ENCODE measurements at regions not wholly inside any gene's neighbourhood (a gene's known extent, or its start where the extent isn't known, plus 50 kb on each side); places are given as distances from the start of the nearest gene placed in this dataset.

DNA sequence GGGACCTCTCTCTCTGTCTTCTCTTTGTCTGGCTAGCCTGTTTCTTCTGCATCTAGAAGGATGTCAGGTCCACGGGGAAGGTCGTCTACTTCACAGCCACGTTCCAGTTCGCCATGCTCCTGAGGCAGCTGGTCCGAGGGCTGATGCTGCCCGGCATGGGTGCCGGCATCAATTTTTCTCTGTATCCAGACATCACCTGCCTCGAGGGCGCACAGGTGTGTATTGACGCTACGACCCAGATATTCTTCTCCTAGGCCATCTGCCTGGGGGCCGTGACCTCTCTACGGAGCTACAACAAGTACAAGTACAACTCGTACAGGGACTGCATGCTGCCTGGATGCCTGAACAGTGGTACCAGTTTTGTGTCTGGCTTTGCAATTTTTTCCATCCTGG lies 841.6 kb upstream of the TMPRSS15 start:
- Histone ChIP-seq H3K4me1 (ENCODE audit: control insufficient read depth in 5 of 5, insufficient read depth in 5 of 5, low read length in 5 of 5) (no peaks in the 10 kb centered on the region), H3K27me3 (ENCODE audit: control insufficient read depth in 3 of 3, insufficient read depth in 3 of 3, low read length in 2 of 3) (no peaks in the 10 kb centered on the region), H3K9me3 (ENCODE audit: control insufficient read depth in 4 of 4, insufficient read depth in 3 of 4, low read length in 3 of 4) (peaks cover 0 to 13% (median 0%) of the 10 kb centered on the region in 4 donors), H3K9ac (ENCODE audit: insufficient read depth in 1 of 2, low read length in 2 of 2) (no peak overlapping the region), H3K36me3 (ENCODE audit: control insufficient read depth in 4 of 4, insufficient read depth in 4 of 4, low read length in 4 of 4) (no peaks in the 10 kb centered on the region), H3K4me3 (no peak overlapping the region), H3K27ac (ENCODE audit: low read depth in 1 of 2, low read length in 1 of 2) (no peak overlapping the region)
- WGBS, 2 donors, result 95 to 96% methylated on average over 14 of the region's 14 CpGs
- no peak for TF ChIP-seq CTCF (IDR thresholded peaks at IDR 0.05; ENCODE audit: control extremely low read depth, extremely low read depth)
- no peak for DNase-seq
- no peak for ATAC-seq (ENCODE audit: insufficient read depth, low FRiP score)

DNA sequence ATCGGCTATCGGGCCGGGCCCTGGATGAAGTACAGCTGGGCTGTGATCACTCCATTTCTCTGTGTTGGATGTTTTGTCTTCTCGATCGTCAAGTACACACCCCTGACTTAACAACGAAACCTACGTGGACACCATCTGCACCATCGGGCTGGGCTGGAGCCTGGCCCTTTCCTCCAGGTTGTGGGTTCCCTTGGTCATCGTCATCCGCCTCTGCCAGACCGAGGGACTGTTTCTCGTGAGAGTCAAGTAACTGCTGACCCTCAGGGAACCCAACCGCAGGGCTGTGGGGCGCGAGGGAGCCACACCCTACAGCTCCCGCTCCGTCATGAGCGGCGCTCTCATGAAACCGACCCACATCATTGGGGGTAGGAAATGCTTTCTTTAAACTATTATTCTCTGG lies 842.4 kb upstream of the TMPRSS15 start:
- H3K9ac ChIP-seq (ENCODE audit: insufficient read depth in 1 of 2, low read length in 2 of 2), result no peak overlapping the region
- no peak for TF ChIP-seq CTCF (IDR thresholded peaks at IDR 0.05; ENCODE audit: control extremely low read depth, extremely low read depth)
- peaks cover 0 to 13% (median 0%) of the 10 kb centered on the region in 4 donors for H3K9me3 ChIP-seq (ENCODE audit: control insufficient read depth in 4 of 4, insufficient read depth in 3 of 4, low read length in 3 of 4)
- WGBS, 2 donors, result 94 to 95% methylated on average over 20 of the region's 20 CpGs
- no peaks in the 10 kb centered on the region for H3K4me1 ChIP-seq (ENCODE audit: control insufficient read depth in 5 of 5, insufficient read depth in 5 of 5, low read length in 5 of 5)
- no peaks in the 10 kb centered on the region for H3K36me3 ChIP-seq (ENCODE audit: control insufficient read depth in 4 of 4, insufficient read depth in 4 of 4, low read length in 4 of 4)
- ATAC-seq (ENCODE audit: insufficient read depth, low FRiP score) (no peak), DNase-seq (no peak)
- H3K27me3 ChIP-seq (ENCODE audit: control insufficient read depth in 3 of 3, insufficient read depth in 3 of 3, low read length in 2 of 3), result no peaks in the 10 kb centered on the region
- H3K4me3 ChIP-seq, result no peak overlapping the region
- no peak overlapping the region for H3K27ac ChIP-seq (ENCODE audit: low read depth in 1 of 2, low read length in 1 of 2)

DNA sequence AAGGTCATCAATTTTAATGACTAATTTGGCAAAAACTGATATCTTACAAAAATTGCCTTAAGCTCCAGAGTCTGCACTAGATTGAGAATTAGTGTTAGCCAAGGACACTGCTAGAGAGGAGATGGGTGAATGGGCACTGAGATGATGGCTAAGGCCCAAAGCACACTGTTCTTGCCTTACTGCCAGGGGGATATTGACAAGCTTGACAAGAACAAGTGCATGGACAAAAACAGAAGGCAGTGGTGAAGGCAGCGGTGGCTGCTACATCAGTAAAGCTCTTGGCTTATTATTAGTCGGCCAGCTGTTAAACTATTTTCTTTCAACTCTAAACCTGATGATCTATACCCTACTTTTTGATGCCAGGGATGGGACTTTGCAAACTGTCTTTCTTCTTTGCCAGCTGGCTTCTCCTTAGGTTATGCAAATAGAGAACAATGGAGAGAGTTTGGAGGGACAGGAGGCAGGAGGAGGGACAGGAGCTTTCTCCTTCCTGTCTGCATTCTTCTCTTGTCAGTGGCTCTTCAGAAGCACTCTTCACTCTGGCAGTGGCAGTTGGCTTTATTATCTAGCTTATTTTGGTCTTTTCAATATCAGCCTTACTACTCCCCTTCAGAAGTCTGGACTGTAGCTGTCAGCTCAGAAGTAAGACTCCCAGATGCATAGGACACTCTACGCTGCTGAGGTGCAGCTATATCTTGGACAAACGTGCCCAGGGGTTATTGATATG lies 853.5 kb upstream of the TMPRSS15 start:
- H3K4me1 ChIP-seq (ENCODE audit: control insufficient read depth in 5 of 5, insufficient read depth in 5 of 5, low read length in 5 of 5), result no peaks in the 10 kb centered on the region
- H3K36me3 ChIP-seq (ENCODE audit: control insufficient read depth in 4 of 4, insufficient read depth in 4 of 4, low read length in 4 of 4), result no peaks in the 10 kb centered on the region
- no peaks in the 10 kb centered on the region for H3K9me3 ChIP-seq (ENCODE audit: control insufficient read depth in 4 of 4, insufficient read depth in 3 of 4, low read length in 3 of 4)
- 78 to 89% methylated on average over 4 of the region's 4 CpGs for WGBS, 2 donors
- no peak overlapping the region for H3K27ac ChIP-seq (ENCODE audit: low read depth in 1 of 2, low read length in 1 of 2)
- no peak for DNase-seq
- no peak overlapping the region for H3K9ac ChIP-seq (ENCODE audit: insufficient read depth in 1 of 2, low read length in 2 of 2)
- H3K27me3 ChIP-seq (ENCODE audit: control insufficient read depth in 3 of 3, insufficient read depth in 3 of 3, low read length in 2 of 3), result no peaks in the 10 kb centered on the region
- no peak overlapping the region for H3K4me3 ChIP-seq
- TF ChIP-seq CTCF (IDR thresholded peaks at IDR 0.05; ENCODE audit: control extremely low read depth, extremely low read depth), result no peak
- ATAC-seq (ENCODE audit: insufficient read depth, low FRiP score), result no peak

All from lung (tissue), 11 donors.